ENCODE measurements at regions not wholly inside any gene's neighbourhood (a gene's known extent, or its start where the extent isn't known, plus 50 kb on each side); places are given as distances from the start of the nearest gene placed in this dataset.

- TF ChIP-seq, protein P1, sequence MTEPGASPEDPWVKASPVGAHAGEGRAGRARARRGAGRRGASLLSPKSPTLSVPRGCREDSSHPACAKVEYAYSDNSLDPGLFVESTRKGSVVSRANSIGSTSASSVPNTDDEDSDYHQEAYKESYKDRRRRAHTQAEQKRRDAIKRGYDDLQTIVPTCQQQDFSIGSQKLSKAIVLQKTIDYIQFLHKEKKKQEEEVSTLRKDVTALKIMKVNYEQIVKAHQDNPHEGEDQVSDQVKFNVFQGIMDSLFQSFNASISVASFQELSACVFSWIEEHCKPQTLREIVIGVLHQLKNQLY (CRISPR knock-in tag; IDR thresholded peaks at IDR 0.05): no peak
- no peak for TF ChIP-seq NFE2L2 (IDR thresholded peaks at IDR 0.05; ENCODE audit: low read length)
- TF ChIP-seq, protein P2, sequence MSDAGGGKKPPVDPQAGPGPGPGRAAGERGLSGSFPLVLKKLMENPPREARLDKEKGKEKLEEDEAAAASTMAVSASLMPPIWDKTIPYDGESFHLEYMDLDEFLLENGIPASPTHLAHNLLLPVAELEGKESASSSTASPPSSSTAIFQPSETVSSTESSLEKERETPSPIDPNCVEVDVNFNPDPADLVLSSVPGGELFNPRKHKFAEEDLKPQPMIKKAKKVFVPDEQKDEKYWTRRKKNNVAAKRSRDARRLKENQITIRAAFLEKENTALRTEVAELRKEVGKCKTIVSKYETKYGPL (CRISPR knock-in tag; IDR thresholded peaks at IDR 0.05): no peak
- TF ChIP-seq, protein P3, sequence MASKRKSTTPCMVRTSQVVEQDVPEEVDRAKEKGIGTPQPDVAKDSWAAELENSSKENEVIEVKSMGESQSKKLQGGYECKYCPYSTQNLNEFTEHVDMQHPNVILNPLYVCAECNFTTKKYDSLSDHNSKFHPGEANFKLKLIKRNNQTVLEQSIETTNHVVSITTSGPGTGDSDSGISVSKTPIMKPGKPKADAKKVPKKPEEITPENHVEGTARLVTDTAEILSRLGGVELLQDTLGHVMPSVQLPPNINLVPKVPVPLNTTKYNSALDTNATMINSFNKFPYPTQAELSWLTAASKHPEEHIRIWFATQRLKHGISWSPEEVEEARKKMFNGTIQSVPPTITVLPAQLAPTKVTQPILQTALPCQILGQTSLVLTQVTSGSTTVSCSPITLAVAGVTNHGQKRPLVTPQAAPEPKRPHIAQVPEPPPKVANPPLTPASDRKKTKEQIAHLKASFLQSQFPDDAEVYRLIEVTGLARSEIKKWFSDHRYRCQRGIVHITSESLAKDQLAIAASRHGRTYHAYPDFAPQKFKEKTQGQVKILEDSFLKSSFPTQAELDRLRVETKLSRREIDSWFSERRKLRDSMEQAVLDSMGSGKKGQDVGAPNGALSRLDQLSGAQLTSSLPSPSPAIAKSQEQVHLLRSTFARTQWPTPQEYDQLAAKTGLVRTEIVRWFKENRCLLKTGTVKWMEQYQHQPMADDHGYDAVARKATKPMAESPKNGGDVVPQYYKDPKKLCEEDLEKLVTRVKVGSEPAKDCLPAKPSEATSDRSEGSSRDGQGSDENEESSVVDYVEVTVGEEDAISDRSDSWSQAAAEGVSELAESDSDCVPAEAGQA (IDR thresholded peaks at IDR 0.05; ENCODE audit: low read depth): no peak
- TF ChIP-seq, protein P3 (CRISPR knock-in tag; IDR thresholded peaks at IDR 0.05; ENCODE audit: borderline replicate concordance): no peak
- TF ChIP-seq, protein P4, sequence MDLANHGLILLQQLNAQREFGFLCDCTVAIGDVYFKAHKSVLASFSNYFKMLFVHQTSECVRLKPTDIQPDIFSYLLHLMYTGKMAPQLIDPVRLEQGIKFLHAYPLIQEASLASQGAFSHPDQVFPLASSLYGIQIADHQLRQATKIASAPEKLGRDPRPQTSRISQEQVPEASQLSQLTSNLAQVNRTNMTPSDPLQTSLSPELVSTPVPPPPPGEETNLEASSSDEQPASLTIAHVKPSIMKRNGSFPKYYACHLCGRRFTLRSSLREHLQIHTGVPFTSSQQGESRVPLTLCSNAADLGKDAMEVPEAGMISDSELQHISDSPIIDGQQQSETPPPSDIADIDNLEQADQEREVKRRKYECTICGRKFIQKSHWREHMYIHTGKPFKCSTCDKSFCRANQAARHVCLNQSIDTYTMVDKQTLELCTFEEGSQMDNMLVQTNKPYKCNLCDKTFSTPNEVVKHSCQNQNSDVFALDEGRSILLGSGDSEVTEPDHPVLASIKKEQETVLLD (CRISPR knock-in tag; IDR thresholded peaks at IDR 0.05; ENCODE audit: low read depth): no peak
Observed at GRCh38 chr1:101444873-101445618, 208.2 kb downstream of the S1PR1 start (continued).

All from HepG2 (cell line).